ENCODE measurements at regions not wholly inside any gene's neighbourhood (a gene's known extent, or its start where the extent isn't known, plus 50 kb on each side); places are given as distances from the start of the nearest gene placed in this dataset.

DNA sequence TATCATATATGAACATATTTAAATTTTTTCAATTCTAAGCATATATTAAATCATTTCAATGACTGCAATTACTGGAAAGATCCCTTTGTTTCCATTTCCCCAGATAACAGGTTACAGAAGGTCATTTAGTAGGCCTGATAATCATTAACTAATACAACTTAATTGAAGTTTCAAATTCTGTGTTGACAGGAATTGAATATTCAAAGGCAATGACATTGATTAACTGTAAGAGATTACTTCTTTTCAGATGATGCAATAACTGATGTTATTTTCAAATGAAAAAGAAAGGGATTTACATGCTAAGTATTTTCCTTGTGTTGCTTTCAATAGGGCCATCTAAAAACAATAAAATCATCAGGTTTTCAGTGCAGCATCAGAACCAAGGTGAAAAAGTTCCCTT is 81.1 kb upstream of the ENPEP start:
- TF ChIP-seq YY1 (IDR thresholded peaks at IDR 0.05; ENCODE audit: low read depth): no peak
- no peak for TF ChIP-seq CEBPB (IDR thresholded peaks at IDR 0.05)
- no peak for TF ChIP-seq CREB1 (IDR thresholded peaks at IDR 0.05; ENCODE audit: low read depth)
- TF ChIP-seq RAD21 (IDR thresholded peaks at IDR 0.05; ENCODE audit: low read depth): no peak
- TF ChIP-seq, protein P1, sequence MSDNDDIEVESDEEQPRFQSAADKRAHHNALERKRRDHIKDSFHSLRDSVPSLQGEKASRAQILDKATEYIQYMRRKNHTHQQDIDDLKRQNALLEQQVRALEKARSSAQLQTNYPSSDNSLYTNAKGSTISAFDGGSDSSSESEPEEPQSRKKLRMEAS (IDR thresholded peaks at IDR 0.05): no peak
- TF ChIP-seq, protein P2, sequence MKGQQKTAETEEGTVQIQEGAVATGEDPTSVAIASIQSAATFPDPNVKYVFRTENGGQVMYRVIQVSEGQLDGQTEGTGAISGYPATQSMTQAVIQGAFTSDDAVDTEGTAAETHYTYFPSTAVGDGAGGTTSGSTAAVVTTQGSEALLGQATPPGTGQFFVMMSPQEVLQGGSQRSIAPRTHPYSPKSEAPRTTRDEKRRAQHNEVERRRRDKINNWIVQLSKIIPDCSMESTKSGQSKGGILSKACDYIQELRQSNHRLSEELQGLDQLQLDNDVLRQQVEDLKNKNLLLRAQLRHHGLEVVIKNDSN (IDR thresholded peaks at IDR 0.05): no peak
